Ishikawa (cell line): ENCODE measurements at regions not wholly inside any gene's neighbourhood (a gene's known extent, or its start where the extent isn't known, plus 50 kb on each side); places are given as distances from the start of the nearest gene placed in this dataset.

Experiments used
- CEBPB ChIP-seq: IDR thresholded peaks from 2 replicates; pipeline ENCODE4 v1.6.1; 2012
- CREB1 ChIP-seq: IDR thresholded peaks from 2 replicates; pipeline ENCODE4 v1.6.1; 2012; ENCODE audit warnings: low read depth
- EGR1 ChIP-seq: IDR thresholded peaks from 2 replicates; pipeline ENCODE4 v1.6.1; 2012
- EP300 ChIP-seq: IDR thresholded peaks from 2 replicates; pipeline ENCODE4 v1.6.1; 2012; ENCODE audit warnings: borderline replicate concordance
- FOXM1 ChIP-seq: IDR thresholded peaks from 2 replicates; pipeline ENCODE4 v1.6.1; 2012; ENCODE audit warnings: low read depth, borderline replicate concordance
- MAX ChIP-seq: IDR thresholded peaks from 2 replicates; pipeline ENCODE4 v1.6.1; 2012
- NFIC ChIP-seq: IDR thresholded peaks from 2 replicates; pipeline ENCODE4 v1.6.1; 2012
- RAD21 ChIP-seq: IDR thresholded peaks from 2 replicates; pipeline ENCODE4 v1.6.1; 2012; ENCODE audit warnings: low read depth
- REST ChIP-seq: IDR thresholded peaks from 2 replicates; pipeline ENCODE4 v1.6.1; 2012; ENCODE audit warnings: low read depth, mild to moderate bottlenecking
- TAF1 ChIP-seq: IDR thresholded peaks from 2 replicates; pipeline ENCODE4 v1.6.1; 2012; ENCODE audit warnings: low read depth, mild to moderate bottlenecking
- TCF12 ChIP-seq: IDR thresholded peaks from 2 replicates; pipeline ENCODE4 v1.6.1; 2012; ENCODE audit warnings: low read depth
- TEAD4 ChIP-seq: IDR thresholded peaks from 2 replicates; pipeline ENCODE4 v1.6.1; 2012
- USF1 ChIP-seq: IDR thresholded peaks from 2 replicates; pipeline ENCODE4 v1.6.1; 2012
- YY1 ChIP-seq: IDR thresholded peaks from 2 replicates; pipeline ENCODE4 v1.6.1; 2012; ENCODE audit warnings: low read depth
- ZBTB7A ChIP-seq: IDR thresholded peaks from 2 replicates; pipeline ENCODE4 v1.6.1; 2012; ENCODE audit warnings: low read depth

GRCh38 chr7:26035552-26035951 is 116.4 kb upstream of the NFE2L3 start:
- TF ChIP-seq TAF1 (no peak), YY1 (no peak), RAD21 (no peak), MAX (no peak), FOXM1 (no peak), EGR1 (no peak), EP300 (no peak), ZBTB7A (no peak), CEBPB (no peak), TEAD4 (no peak), NFIC (no peak), CREB1 (no peak), TCF12 (no peak), REST (no peak), USF1 (no peak)

- no peak for TF ChIP-seq CEBPB
- TF ChIP-seq TCF12, result no peak
- no peak for TF ChIP-seq ZBTB7A
- TF ChIP-seq REST, result no peak
- TF ChIP-seq TEAD4, result no peak
- TF ChIP-seq YY1, result no peak
- TF ChIP-seq NFIC, result no peak
- no peak for TF ChIP-seq CREB1
These were observed 115.9 kb upstream of the NFE2L3 start for GRCh38 chr7:26036092-26036491.

GRCh38 chr7:26038201-26038990 is 113.6 kb upstream of the NFE2L3 start:
- TF ChIP-seq NFIC (no peak), YY1 (no peak), FOXM1 (no peak), CREB1 (no peak), TEAD4 (no peak), TCF12 (no peak), MAX (no peak), RAD21 (no peak), EGR1 (no peak), EP300 (no peak)

GRCh38 chr7:26040085-26040484 is 111.9 kb upstream of the NFE2L3 start:
- TF ChIP-seq TAF1 (no peak), REST (no peak), RAD21 (no peak), EP300 (no peak), MAX (no peak), NFIC (no peak), ZBTB7A (no peak), TCF12 (no peak), USF1 (no peak), YY1 (no peak), TEAD4 (no peak), CREB1 (no peak), EGR1 (no peak)
